RWPE2 (cell line): ENCODE measurements at regions not wholly inside any gene's neighbourhood (a gene's known extent, or its start where the extent isn't known, plus 50 kb on each side); places are given as distances from the start of the nearest gene placed in this dataset.

ENCODE experiments used
- ATAC-seq: fragments of 200-7000 bp; cut with Tn5 transposase; 3 replicates; pipeline ENCODE4 v1.9.1; 2021; ENCODE audit warnings: low read depth
- DNase-seq: peaks from one replicate; pipeline ENCODE4 v3.0.0-alpha.2; 2020; ENCODE audit warnings: low spot score
- H3K27ac ChIP-seq: fragments of 450-650 bp; 2 replicates; pipeline ENCODE4 v1.5.1; 2017; ENCODE audit warnings: mild to moderate bottlenecking; ENCODE audit not compliant: poor library complexity, severe bottlenecking
- H3K27me3 ChIP-seq: fragments of 250-450 bp; sonication (Bioruptor Pico); 2 replicates; pipeline ENCODE4 v1.5.1; 2021; ENCODE audit warnings: mild to moderate bottlenecking, moderate library complexity; ENCODE audit not compliant: insufficient read depth, poor library complexity, severe bottlenecking
- H3K36me3 ChIP-seq: fragments of 250-450 bp; sonication (Bioruptor Pico); 2 replicates; pipeline ENCODE4 v1.5.1; 2020; ENCODE audit warnings: low read depth, mild to moderate bottlenecking, moderate library complexity
- H3K4me1 ChIP-seq: fragments of 250-450 bp; sonication (Bioruptor Pico); 2 replicates; pipeline ENCODE4 v1.5.1; 2021; ENCODE audit warnings: mild to moderate bottlenecking, moderate library complexity; ENCODE audit not compliant: insufficient read depth, poor library complexity, severe bottlenecking
- H3K4me3 ChIP-seq: fragments of 250-450 bp; sonication (Bioruptor Pico); 2 replicates; pipeline ENCODE4 v1.5.1; 2021; ENCODE audit warnings: mild to moderate bottlenecking, moderate library complexity; ENCODE audit not compliant: severe bottlenecking
- H3K9me3 ChIP-seq: fragments of 250-450 bp; sonication (Bioruptor Pico); 2 replicates; pipeline ENCODE4 v1.5.1; 2021; ENCODE audit warnings: mild to moderate bottlenecking, moderate library complexity; ENCODE audit not compliant: severe bottlenecking
- CTCF ChIP-seq: fragments of 450-650 bp; IDR thresholded peaks from one replicate; pipeline ENCODE4 v1.5.1; 2017; ENCODE audit warnings: mild to moderate bottlenecking, moderate library complexity; ENCODE audit not compliant: poor library complexity, severe bottlenecking

DNA sequence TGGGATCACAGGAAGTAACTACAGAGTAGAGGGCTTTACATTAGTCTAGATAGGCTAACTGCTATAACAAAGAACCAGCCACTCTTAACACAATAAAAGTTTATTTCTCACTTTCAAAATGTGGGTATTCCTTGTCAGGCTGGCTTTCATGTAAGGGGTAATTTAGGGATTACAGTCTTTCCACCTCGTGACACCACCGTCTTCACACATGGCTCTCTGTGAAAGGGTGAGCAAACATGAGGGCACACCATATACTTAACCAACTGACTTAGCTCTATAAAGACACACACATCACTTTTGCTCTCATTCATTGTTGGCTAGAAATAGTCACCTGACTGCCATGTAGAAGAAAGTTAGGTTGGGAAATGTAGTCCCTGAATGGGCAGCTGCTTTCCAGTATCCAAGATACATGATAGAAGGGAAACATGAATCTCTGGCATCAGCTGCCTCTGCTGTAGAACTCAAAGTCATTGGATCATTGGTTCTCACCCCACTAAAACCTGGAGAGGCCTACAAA is 66.1 kb upstream of the CRY1 start:
- H3K27ac ChIP-seq = no peak overlapping the region
- DNase-seq = no peak
- H3K4me1 ChIP-seq = no peaks in the 10 kb centered on the region
- H3K9me3 ChIP-seq = no peaks in the 10 kb centered on the region
- no peak for TF ChIP-seq CTCF
- no peaks in the 10 kb centered on the region for H3K27me3 ChIP-seq
- H3K36me3 ChIP-seq = no peaks in the 10 kb centered on the region
- no peak overlapping the region for H3K4me3 ChIP-seq
- no peak for ATAC-seq

DNA sequence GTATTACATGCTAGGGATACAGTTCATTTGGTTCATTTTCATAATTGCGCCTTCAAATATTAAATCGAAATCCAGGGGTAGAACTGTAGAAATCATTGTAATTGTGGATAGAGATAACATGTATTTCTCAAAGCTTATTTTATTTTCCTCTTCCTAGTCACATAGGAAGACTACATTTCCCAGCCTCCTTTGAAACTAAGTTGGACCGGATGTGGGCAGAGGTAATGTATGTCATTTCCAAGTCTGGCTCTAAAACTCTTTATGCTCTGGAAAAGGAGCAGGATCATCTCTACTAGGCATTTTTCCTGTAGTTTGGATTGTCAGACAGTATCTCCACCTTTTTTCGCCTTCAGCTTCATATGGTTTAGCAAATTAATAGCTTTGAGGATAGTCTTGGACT is 70.1 kb upstream of the CRY1 start:
- H3K9me3 ChIP-seq = no peaks in the 10 kb centered on the region
- no peak overlapping the region for H3K4me3 ChIP-seq
- no peak overlapping the region for H3K27ac ChIP-seq
- no peak for TF ChIP-seq CTCF
- no peaks in the 10 kb centered on the region for H3K27me3 ChIP-seq
- H3K4me1 ChIP-seq = no peaks in the 10 kb centered on the region
- ATAC-seq = no peak
- DNase-seq = no peak
- no peaks in the 10 kb centered on the region for H3K36me3 ChIP-seq

- Histone ChIP-seq H3K27me3 (no peaks in the 10 kb centered on the region), H3K4me3 (no peak overlapping the region), H3K4me1 (peaks cover 3% of the 10 kb centered on the region), H3K9me3 (no peaks in the 10 kb centered on the region), H3K27ac (no peak overlapping the region), H3K36me3 (no peaks in the 10 kb centered on the region)
- no peak for ATAC-seq
- no peak for TF ChIP-seq CTCF
- no peak for DNase-seq
Observed at GRCh38 chr12:107164392-107164791, 71.0 kb upstream of the CRY1 start.

GRCh38 chr12:107165581-107165980 is 72.2 kb upstream of the CRY1 start:
- Histone ChIP-seq H3K27ac (no peak overlapping the region), H3K4me1 (peaks cover 7% of the 10 kb centered on the region), H3K36me3 (no peaks in the 10 kb centered on the region), H3K4me3 (no peak overlapping the region), H3K27me3 (no peaks in the 10 kb centered on the region), H3K9me3 (no peaks in the 10 kb centered on the region)
- TF ChIP-seq CTCF = no peak
- DNase-seq (no peak), ATAC-seq (no peak)

DNA sequence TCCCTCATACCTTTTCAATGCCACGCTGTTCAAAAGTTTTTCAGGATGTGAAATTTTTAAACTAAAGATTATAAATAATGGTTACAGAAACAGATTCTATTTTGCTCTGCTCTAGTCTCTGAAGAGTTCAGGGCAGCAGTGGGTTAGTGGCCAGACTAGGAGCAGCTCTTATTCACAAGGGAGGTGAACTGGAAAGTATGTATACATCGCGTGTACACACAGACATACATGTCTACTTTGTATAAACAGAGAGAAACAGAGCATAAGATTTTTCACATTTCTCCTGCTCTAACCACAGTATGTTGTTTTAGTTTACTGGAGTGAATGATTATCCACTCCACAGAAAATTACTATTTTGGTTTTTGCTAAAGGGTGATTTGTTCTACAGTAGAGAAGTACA is 74.4 kb upstream of the CRY1 start:
- Histone ChIP-seq H3K27me3 (no peaks in the 10 kb centered on the region), H3K4me1 (peaks cover 7% of the 10 kb centered on the region), H3K9me3 (no peaks in the 10 kb centered on the region), H3K27ac (no peak overlapping the region), H3K4me3 (no peak overlapping the region), H3K36me3 (no peaks in the 10 kb centered on the region)
- no peak for ATAC-seq
- no peak for TF ChIP-seq CTCF
- no peak for DNase-seq
